ENCODE measurements at regions not wholly inside any gene's neighbourhood (a gene's known extent, or its start where the extent isn't known, plus 50 kb on each side); places are given as distances from the start of the nearest gene placed in this dataset.

DNA sequence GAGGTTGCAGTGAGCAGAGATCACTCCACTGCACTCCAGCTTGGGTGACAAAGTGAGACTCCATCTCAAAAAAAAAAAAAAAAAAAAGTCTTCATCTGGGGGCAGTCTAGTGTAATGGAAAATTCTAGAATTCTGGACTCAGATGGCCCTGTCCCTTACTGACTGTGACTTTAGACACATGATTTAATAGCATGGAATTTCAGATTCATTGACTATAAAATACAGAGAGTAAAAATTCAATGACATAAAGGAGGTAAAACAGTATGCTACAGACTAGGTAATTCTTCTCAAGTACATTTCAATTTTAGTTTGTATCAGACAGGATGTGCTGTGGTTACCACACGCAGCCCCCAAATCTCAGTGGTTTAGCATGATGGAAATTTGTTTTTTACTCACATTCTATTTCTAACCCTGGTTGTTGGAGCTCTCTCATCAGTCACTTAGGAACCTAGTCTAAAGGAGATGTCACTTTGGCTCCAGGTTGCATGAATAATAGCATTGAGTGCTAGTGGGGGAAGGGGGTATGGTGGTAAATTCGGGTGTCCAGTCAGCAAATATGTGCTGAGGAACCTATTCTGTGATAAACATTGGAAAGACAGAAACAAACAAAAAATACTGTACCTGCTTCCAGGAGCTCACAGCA lies 444.0 kb downstream of the XYLT1 start:
- TF ChIP-seq, protein P1, sequence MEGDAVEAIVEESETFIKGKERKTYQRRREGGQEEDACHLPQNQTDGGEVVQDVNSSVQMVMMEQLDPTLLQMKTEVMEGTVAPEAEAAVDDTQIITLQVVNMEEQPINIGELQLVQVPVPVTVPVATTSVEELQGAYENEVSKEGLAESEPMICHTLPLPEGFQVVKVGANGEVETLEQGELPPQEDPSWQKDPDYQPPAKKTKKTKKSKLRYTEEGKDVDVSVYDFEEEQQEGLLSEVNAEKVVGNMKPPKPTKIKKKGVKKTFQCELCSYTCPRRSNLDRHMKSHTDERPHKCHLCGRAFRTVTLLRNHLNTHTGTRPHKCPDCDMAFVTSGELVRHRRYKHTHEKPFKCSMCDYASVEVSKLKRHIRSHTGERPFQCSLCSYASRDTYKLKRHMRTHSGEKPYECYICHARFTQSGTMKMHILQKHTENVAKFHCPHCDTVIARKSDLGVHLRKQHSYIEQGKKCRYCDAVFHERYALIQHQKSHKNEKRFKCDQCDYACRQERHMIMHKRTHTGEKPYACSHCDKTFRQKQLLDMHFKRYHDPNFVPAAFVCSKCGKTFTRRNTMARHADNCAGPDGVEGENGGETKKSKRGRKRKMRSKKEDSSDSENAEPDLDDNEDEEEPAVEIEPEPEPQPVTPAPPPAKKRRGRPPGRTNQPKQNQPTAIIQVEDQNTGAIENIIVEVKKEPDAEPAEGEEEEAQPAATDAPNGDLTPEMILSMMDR (IDR thresholded peaks at IDR 0.05; ENCODE audit: low read depth, low read length), result no peak
- DNase-seq (ENCODE audit: extremely low read depth, low read depth), result no peak

DNA sequence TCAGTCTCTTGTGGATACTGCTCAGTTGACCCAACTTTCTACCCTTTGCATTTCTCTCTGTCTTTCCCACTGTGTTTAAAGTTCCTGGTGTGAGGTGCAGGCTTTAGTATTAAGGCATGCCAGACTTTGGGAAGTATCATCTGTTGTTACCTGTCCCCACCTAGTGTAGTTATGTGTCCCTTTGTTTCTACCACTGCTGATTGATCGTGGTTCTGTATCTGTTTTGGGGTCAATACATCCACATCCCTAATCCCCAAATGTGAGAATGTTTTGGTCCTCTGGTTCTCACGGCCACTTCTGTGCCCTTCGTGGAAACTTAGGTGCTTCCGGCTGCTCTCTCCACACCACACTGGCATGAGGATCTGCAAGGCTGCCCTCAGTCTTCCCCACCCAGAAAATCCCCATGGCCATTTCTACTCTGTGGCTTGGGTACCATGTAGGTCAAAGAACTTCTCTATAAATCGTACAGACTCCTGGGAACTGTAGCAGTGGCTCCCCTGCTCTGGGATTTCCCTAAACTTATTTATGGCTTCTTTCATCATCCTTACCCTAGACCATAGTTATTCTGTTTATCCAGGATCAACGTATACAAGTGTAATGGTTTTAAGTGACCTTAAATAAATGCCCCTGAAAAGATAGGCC lies 443.2 kb downstream of the XYLT1 start:
- DNase-seq (ENCODE audit: extremely low read depth, low read depth), result no peak
- TF ChIP-seq, protein P1 (IDR thresholded peaks at IDR 0.05; ENCODE audit: low read depth, low read length), result no peak

DNA sequence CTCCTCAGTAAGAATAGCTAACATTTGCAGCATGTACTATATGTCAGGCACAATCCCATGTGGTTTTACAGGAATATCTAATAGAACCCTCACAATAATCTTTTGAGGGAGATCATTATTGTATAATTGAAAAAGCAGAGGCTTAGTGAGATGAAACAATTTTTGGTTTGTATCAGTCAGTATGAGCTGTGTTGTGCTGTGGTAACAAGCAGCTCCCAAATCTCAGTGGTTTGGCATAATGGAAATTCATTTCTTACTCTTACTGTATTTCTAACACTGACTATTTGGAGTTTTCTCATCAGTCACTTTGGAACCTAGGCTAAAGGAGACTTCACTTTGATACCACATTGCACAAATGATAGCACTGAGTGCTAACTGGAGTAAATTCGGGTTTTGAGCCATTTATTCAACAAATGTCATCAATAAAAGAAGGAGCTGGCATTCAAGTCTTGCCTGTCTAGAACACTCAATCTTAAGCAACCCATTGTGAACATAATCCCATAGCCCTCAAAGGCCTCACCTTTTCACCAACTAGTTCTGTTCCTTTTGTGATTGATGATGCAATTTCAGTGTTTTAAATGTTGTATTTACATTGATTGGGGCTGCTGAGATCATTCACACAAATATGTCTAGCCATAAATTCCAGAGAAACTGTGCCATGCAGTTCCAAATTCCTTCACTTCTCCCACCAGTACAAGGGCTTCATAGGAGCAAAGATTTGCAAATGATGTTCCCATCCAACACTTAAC lies 441.0 kb downstream of the XYLT1 start:
- no peak for DNase-seq (ENCODE audit: extremely low read depth, low read depth)
- TF ChIP-seq, protein P1 (IDR thresholded peaks at IDR 0.05; ENCODE audit: low read depth, low read length), result no peak

DNA sequence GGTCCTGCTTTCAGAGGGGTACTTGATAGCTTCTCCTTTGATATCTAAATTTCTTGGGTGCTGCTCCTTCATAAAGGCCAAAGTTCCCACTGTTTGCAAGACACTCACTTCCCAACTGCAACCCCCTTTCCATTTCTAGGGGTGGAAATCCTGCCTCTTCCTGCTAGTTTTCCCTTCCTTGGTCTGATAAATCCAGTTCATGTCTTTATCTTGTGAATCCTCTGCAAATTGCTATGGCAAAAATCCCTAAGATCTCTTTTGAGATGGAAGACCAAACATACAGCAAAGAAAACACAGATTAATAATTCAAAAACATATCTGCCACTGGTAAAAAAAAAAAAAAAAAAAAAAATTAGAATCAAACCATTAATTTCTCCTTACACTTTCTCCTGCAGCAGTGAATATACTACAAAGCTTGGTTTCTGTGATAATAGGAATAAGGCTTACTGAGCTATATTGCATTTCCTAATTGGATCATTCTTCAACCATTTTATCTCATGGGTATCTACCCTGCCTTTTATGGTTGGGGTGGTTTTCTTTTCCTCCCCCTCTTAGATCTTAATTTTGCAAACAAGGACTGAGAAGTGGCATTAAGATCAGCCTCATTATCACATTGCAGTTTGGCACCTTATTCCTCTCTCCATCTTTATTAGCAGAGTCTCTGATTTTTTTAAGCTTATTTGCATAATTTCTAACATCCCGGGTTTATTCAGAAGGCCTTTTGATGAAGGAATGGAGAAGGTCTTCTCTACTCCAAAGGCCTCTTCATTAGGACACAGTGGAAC lies 439.1 kb downstream of the XYLT1 start:
- TF ChIP-seq, protein P1 (IDR thresholded peaks at IDR 0.05; ENCODE audit: low read depth, low read length), result no peak
- DNase-seq (ENCODE audit: extremely low read depth, low read depth), result no peak

DNA sequence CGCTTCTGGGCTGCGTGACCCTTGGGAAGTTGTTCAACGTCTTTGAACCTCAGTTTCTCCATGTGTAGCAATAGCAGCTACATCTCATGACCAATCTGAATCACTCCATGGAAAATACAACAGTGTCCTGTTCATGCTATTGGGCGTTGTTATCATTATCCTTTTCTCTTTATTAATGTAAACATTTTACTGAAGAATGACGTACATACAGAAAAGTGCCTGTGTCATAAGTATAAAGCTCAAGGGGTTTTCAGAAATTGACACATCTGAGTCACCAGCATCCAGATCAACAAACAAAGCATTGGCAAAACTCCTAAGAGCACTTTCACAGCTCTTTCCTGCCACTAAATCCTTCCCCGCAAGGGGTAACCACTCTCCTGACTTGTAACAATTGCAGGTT lies 438.4 kb downstream of the XYLT1 start:
- TF ChIP-seq, protein P1 (IDR thresholded peaks at IDR 0.05; ENCODE audit: low read depth, low read length), result no peak
- DNase-seq (ENCODE audit: extremely low read depth, low read depth), result no peak

DNA sequence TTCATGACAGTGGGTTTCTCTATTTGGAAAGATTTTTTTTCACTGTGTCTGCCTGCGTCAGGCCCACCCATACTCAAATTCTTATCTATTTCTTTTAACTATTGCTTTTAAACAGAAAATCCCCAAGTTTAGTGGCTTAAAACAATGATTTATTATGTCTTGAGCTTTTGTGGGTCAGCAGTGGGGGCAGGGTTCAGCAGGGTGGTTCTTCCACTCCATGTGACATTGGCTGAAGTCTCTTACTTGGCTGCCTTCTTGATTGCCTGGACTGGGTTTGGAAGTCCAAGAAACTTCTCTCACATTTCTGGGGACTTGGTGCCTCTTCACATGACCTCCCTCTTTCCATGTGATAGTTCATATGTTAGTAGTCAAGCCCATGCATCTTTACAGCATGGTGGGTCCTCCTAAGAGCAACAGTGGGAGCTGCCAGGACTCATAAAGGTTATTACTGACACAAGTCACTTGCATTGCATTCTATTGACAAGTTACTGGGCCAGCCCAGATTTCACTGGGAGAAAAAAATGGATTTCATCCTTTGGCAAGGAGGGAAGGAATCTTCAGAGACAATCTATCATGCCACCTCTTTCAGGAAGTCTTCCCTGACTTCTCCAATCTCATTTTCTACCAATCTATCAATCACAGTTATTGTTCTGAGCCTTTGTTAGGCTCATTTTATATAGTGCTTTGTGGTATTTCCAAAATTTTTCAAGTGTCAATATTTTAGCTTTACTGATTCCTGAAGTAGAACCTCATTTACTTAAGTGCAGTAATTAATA lies 436.1 kb downstream of the XYLT1 start:
- TF ChIP-seq, protein P1 (IDR thresholded peaks at IDR 0.05; ENCODE audit: low read depth, low read length), result no peak
- no peak for DNase-seq (ENCODE audit: extremely low read depth, low read depth)
